SKM-1 (cell line): ENCODE measurements at regions not wholly inside any gene's neighbourhood (a gene's known extent, or its start where the extent isn't known, plus 50 kb on each side); places are given as distances from the start of the nearest gene placed in this dataset.
"Not testable (repeated sequence)": the region's sequence is repeated elsewhere in the genome, so short reads cannot be mapped to it uniquely, and the experiment has no call there.

Experiments
- DNase-seq: peaks from one replicate; lab custom pipeline; 2025; ENCODE audit not compliant: unreplicated experiment; lab: John Stamatoyannopoulos, UW

DNA sequence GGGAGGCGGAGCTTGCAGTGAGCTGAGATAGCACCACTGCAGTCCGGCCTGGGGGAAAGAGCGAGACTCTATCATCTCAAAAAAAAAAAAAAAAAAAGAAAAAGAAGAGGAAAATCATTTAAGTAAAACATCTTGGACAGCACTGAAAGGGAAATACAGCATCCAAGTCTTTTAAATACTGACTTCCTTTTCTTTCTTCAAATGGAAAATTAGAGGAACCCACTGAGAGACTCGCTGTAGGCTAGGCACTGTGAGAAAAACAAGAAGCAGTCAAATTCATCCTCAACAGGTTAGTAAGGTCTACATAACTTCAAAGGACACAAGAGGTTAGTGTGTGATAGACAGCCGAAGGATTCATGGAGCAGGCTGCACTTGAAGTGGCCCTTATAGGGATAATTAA is 243.7 kb downstream of the BLID start:
- DNase-seq, result no peak

DNA sequence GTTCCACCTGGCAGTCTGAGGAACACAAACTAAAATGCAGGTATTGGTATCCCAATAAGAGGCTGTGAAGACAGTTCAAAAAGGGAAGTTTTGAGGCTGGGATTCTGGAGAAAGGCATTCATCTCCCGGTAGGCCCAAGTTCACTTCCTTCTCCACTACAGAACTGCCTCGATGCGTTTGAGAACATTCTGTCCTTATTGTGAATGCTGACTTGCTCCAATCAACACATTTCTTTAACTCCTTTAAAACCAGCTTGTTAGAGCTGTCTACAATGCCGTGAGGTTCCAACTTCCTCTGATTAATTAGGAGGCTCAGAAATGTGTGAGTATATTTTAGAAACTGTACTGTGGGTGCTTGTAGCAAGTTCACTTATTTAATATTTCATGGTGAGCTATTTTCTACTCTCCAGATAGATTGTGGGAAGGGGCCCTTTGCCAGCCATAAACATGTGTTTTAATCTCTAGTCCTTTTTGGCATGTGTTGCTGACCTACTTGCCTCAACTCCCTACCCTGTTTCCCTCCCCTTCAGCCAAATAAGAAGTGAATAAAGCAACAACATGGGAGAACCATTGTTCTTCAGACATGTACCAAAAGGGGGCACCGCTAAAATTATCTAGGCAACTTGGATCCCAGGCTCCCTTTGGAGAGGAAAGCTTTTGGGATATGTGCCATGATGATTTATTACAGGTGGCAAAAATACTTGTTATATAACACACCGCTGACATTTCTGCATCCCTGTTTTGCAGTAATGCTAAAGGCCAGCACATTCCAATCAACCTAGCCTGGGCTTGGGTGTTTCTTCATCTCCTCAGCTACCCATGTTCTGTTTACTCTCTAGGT is 245.6 kb downstream of the BLID start:
- no peak for DNase-seq

DNA sequence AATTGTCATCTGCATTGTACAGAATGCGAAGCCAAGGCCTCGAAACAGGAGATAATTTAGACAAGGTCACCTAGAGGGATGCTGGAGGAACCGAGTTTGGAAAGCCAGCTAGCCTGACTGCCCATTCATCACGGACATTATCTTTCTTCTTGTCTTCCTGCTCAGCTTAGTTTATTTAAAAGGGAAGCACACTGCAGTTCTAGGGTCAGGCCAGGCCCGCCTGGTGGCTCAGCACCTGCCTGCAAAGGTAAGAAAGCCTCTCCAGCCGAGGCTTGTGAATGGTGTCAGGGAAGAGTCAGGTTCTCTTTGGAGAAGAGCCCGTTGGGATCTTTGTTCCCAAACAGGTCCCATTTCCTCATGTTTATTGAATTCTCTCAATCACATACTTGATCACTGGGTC is 246.5 kb downstream of the BLID start:
- no peak for DNase-seq

DNA sequence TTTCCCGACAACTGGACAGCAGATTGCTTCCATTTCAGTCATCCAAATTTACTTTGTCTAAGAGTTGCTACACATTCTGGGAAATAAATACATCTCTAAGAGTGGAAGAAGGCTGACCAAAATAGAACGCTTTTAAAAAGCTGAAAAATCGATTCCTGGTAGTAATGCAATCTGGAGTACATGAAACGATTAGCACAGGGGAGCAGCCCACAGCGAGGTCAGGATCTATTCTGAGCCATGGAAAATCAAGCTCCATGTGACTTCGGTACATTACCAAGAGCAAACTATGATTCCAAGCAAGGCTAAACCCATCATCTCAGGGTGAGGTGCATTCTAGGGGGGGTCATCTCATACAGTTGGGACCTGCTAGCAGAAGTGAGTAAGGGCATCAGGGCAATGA is 249.3 kb downstream of the BLID start:
- no peak for DNase-seq

DNA sequence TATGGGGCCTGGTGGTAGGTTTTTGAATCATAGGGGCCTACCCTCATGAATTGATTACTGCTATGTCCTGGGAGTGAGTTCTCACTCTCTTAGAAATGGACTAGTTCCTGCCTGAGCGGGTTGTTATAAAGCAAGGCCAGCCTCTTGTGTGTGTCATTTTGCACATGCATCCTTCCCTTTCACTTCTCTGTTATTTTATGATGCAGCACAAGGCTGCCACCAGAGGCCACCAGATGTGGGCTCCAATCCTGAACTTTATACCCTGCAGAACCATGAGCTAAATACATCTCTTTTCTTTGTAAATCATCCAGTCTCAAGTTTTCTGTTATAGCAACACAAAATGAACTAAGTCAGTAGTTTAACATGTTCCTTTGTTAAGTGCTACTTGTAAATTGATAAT is 251.4 kb downstream of the BLID start:
- DNase-seq, result no peak

DNA sequence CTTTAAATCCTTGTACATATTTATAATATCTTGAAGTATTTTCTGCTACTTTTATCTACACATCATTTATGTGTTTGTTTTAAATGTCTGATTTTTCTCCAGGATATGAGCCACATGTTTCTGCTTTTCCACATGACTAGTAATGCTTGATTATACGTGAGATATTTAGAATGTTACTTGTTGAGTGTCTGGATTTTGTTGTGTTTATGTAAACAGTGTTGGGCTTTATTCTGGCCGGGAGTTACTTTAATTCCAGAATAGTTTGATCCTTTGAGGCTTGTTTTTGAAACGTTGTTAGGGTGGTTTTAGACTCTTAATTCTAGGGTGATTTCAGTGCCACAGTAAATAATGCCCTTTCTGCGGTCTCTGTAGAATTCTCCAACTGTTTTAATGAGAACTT is 252.9 kb downstream of the BLID start:
- no peak for DNase-seq

DNA sequence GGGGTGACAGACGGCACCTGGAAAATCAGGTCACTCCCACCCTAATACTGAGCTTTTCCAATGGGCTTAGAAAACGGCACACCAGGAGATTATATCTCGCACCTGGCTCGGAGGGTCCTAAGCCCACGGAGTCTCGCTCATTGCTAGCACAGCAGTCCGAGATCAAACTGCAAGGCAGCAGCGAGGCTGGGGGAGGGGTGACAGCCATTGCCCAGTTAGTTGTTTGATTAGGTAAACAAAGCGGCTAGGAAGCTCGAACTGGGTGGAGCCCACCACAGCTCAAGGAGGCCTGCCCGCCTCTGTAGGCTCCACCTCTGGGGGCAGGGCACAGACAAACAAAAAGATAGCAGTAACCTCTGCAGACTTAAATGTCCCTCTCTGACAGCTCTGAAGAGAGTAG is 260.9 kb downstream of the BLID start:
- not testable (repeated sequence) for DNase-seq

DNA sequence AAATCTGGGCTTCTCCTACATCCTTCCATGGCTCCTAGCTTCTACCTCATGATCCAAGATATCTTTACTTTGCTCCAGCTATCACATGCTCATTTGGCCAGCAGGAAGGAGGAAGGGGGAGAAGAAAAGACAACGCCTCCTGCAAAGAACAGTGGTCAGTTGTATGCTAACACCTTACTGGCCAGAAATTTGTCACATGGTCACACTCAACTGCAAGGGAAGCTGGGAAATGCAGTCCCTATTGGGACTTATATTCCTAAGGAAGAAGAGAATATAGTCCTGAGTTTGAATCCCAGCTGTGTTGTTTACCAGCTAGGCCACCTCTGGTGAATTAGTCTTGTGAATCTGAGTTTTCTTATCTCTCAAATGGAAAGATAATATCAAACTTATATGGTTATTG is 272.0 kb downstream of the BLID start:
- DNase-seq, result no peak

DNA sequence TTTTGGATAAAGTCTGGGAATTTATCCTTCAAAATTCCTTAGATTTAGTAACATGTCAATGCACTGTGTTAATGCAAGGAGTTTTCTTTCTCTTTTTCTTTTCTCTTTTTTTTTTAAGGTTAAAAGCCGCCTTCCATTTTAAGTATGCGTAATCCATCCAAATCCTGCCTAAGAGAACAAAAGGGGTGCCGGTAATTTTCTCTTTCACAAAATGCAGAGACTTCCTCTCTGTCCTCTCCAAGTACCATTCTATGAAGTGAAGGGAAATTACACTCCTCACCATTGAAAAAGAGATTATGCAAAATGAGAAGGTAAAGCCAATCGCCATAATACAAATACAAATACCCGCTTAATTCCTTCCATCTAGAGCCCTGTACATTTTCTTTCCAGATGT is 273.8 kb downstream of the BLID start:
- DNase-seq, result no peak

DNA sequence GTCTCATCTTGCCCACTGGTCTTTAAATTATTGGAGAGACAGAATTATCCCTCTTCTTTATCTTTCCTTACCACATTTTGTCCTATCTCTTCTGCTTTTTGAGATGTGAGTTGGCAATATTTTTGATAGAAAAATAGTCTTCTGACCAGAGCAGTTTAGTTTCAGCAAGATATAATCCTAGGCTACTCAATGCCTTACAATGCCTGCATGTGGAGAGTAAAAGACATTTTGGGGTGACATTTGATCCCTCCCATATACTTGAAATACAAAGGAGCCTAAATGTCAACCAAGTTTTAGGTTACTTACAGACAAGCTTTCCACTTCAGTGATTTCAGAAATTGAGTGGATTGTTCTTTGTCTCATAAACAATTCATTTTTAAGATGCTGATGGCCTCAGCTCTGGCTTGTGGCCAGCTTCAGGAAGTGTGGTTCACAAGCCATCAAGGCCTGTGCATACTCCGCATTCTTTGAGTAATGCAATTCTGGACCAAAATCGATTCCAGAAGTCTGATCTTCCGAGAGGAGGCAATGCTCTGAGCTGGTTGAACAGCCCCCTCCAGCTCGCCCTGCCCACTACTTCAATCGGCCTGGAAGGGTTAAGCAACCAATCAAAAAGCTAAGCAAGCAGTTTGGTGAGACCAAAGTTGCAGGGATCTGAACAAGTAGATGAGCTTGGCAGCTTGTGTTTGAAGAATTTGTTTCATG is 274.4 kb downstream of the BLID start:
- DNase-seq, result no peak

DNA sequence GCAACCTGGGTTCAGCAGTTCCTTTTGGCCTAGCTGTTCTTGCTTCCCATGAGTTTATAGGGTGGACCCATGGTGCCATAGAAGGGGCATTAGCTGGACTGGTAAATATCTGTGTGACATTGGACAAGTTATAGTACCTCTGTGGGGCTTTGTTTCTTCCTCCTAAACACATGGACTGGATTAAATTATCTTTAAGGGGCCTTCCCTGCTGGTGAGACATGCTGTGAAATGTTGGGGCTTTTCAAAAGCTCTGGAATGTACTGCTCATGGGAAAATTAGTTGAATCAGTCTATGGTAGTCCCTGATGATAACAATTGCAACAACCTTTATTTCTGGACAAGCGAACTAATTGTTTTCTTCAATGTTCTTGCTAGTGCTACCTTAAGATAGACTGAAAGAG is 276.2 kb downstream of the BLID start:
- no peak for DNase-seq

DNA sequence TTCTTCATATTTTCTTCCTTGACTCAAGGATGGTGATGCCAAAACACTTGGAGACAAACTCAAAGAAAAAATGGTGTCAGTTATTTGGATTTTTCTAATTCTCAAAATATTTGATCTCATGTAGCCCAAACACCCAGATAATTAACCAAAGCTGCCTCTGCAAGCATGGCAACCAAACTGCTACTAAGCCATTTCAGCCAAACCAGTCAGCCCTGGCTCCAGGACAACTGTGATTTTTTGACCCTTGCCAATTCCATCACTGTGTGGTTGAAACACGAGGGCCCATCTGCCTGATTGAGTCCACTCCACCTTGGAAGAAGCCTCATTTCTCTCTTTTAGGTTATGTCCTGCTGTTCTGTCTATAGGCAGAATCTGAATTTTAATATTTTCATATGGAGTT is 277.4 kb downstream of the BLID start:
- DNase-seq, result no peak

DNA sequence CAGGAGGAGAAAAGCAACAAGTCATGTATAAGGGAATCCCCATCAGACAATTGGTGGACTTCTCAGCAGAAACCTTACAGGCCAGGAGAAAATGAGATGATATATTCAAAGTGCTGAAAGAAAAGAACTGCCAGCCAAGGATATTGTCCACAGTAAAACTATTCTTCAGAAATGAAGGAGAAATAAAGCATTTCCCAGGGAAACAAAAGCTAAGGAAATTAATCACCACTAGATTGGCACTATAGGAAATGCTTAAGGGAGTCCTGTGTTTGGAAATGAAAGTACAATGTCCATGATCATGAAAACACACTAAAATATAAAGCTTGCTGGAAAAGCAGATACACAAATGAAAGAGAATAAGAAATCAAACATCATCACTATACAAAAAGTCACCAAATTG is 282.0 kb downstream of the BLID start:
- DNase-seq, result no peak

DNA sequence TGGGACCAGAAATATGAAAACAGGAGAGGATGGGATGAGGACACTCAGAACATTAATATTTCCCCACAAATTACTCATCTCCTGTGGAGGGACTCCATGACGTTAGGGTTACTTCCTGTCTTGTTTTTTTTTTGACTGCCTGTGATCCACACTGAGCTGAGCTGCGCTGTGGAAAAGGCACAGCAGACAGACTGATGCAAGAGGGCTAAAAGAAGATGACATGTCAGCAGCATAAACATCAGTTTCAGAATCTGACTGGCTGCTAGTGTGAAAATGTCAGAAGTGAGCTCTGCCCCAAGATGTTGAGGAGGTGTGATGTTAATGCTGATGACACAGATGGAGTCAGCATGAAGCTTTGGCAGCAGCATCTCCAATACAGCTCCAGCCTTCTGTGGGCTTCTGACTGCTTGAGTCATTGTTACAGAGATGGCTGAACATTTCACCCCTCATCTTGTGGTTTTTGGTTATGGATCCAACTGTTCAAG is 286.8 kb downstream of the BLID start:
- DNase-seq, result no peak

DNA sequence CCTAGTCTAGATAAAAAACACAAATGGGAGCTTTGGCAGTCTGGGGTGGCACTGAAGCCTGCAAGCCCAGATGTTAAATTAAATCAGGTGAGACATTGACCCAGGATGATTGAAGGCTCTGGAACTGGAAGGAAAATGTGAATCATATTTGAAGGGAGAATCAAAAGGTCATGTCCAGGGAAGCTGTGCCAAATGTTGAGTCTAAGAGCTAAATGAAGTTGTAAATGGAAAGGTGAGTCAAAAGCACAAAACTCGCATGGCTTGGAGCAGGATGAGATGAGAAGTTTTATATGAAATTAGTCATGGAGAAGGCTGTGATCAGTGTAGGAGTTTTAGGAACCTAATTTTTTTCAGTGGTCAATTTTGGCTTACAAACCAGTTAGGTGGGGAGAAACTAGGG is 301.1 kb downstream of the BLID start:
- DNase-seq, result no peak

DNA sequence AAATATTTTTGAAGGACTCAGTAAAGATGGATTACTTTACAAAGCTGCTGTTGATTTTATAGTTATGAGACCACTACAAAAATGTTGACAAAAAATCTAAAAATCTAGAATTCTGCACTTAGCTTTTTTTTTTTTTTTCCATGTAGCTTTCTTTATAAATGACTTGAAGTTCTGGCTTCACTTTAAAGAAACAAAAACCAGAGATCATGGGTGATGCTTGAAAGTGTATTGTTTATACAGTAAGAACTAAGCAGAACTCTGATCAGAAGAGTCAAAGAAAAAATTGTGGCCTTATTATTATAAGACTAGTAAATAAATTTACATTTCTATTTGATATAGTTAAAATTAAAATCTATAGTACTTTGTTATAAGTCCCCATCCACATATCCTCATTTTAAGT is 301.7 kb downstream of the BLID start:
- no peak for DNase-seq

DNA sequence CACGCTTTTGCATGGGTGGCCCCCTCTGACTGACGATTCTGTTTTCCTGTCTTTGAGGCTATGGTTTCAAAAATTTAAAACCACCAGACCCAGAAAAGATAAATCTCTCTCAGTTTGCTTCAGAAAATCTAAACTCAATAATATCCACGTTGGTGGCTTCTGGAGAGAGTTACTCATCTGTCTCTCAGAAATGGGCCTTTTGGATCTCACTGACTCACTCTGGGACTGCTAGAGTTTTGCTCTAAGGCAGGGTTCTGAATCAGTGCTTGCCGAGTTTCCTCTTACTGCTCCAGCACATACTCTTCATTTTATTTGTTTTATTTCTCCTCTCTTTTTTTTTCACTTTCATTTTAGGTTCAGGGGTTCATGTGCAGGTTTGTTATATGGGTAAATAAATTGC is 305.7 kb downstream of the BLID start:
- no peak for DNase-seq

DNA sequence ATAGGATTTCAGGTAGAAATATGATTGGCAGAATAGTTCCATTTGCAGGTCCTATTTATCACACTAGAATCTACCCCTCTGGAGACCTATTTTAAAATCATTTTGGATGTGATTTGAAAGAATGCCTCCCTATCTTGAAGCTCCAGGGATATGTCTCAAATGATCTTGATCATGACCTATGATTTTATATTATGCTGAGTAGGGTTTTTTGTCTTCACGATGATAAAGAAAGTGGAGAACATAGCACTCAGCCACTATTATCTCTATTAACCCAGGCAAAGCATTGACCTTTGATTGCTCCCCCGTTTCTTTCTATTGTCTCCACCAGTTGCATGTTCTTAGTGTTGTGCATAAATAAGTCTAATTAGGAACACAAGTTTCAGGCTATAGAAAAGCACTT is 307.9 kb downstream of the BLID start:
- no peak for DNase-seq

DNA sequence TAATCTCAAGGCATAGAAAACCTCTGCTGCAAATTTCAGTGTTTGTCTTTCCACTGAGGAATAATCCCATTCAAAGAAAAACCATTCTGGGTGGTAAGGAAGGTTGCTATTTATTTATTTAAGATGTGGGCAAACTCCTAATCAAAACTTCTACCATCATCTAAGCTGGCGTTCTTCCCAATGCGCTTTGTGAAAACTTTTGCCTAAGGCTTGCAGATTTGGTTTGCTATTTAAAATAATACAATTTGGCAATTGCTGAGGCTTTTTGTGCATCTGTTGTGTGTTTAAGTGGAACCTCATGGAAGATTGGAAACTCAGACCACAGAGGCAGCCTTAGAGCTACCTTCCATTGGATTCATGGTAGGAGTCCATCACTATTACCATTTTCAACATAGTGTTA is 309.0 kb downstream of the BLID start:
- no peak for DNase-seq

DNA sequence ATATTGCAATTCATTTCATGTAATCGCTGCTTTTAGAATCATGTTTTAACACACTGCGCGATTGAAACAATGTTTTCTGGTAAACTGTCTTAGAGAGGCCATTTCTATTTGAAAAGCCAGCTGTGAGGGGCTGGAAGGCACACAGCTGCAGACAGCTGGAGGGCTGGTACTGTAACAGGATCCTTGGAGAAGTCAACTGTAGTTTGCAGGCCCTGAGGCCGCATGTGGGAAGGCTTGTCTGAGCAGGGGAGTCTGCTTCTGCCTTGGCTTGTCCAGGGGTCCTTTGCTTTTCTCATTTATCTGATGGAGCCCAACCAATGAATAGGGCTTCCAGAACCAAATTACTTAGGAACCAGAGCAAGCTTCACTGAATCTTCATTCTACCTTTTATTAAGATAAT is 313.5 kb downstream of the BLID start:
- no peak for DNase-seq

DNA sequence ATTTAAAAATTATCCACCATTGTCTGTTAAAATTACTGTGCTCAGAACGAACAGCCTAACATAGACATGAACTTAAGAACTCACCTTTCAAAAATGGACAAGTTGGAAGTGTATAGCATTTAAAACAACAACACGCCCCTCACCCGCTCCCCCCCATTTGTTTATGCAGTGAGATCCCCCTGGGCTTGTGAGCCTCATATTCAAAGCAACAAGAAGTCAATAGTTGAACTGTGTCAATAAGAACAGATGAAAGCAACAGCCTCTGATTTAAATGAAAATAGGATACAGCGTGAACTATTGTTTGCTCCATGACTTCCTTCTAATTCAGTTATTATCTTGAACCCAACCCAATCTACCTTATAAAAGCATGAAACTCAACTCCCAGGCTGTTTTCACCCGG is 314.2 kb downstream of the BLID start:
- DNase-seq, result no peak

DNA sequence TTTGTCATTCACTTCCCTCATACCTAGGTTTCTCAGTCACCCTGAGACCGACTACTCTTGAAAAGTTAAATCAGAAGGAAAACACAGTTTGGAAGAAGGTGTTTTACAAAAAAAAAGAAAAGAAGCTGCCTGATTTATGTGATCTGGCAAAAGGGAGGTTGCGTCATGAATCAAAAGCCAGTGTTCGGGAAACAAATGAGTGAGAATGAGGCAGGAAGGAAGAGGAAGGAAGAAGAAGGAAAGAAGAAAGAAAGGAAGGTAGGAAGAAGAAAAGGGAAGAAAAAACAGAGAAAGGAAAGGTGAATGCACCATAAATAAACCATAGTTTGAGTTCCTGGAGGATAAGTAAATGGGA is 314.6 kb downstream of the BLID start:
- no peak for DNase-seq
